ENCODE measurements at regions not wholly inside any gene's neighbourhood (a gene's known extent, or its start where the extent isn't known, plus 50 kb on each side); places are given as distances from the start of the nearest gene placed in this dataset.
"Not testable (repeated sequence)": the region's sequence is repeated elsewhere in the genome, so short reads cannot be mapped to it uniquely, and the experiment has no call there.

- in situ Hi-C loops (cut with HindIII; ENCODE audit: low pct_unique_long_range_greater_than_20kb, low sequenced_read_pairs), result no loop called here
- DNase-seq (ENCODE audit: low read depth, low spot score), result no peak
Observed at GRCh38 chr7:131927770-131928423, 371.5 kb upstream of the PODXL start.

GRCh38 chr7:131925636-131926035 is 369.2 kb upstream of the PODXL start:
- no peak for DNase-seq (ENCODE audit: low read depth, low spot score)
- in situ Hi-C loops (cut with HindIII; ENCODE audit: low pct_unique_long_range_greater_than_20kb, low sequenced_read_pairs), result no loop called here

- DNase-seq (ENCODE audit: low read depth, low spot score), result no peak
- in situ Hi-C loops (cut with HindIII; ENCODE audit: low pct_unique_long_range_greater_than_20kb, low sequenced_read_pairs), result no loop called here
Observed at GRCh38 chr7:131924857-131925256, 368.4 kb upstream of the PODXL start.

DNA sequence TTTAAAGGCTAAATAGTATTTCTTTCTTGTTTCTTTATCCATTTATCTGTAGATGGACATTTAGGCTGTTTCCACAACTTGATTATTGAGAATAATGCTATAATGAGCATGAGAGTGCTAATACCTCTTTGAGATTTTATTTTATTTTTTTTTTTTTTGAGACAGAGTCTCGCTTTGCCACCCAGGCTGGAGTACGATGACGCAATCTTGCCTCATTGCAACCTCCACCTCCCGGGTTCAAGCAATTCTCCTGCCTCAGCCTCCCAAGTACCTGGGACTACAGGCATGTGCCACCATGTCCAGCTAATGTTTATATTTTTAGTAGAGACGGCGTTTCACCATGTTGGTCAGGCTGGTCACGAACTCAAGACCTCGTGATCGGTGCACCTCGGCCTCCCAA is 366.5 kb upstream of the PODXL start:
- in situ Hi-C loops (cut with HindIII; ENCODE audit: low pct_unique_long_range_greater_than_20kb, low sequenced_read_pairs); DNase-seq (ENCODE audit: low read depth, low spot score): not testable (repeated sequence)

DNA sequence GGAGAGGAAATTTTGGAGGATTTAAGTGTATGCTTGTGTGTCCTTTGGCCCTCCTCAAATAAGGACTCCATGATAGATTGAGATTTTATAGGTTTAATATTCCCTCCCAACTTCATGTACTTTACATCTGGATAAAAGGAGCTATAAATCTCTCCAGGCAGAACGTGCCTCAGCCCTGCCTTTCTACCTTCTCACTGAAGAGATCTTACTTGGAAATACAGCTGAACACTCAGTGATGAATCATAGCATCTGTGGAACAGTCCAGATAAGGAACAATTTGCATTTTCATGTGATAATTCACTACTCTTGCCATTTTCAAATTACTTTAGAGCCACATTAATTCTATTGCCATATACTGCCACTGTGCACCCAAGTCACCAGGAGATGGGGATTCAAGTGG is 364.6 kb upstream of the PODXL start:
- in situ Hi-C loops (cut with HindIII; ENCODE audit: low pct_unique_long_range_greater_than_20kb, low sequenced_read_pairs), result no loop called here
- DNase-seq (ENCODE audit: low read depth, low spot score), result no peak

GRCh38 chr7:131919920-131920709 is 363.7 kb upstream of the PODXL start:
- in situ Hi-C loops (cut with HindIII; ENCODE audit: low pct_unique_long_range_greater_than_20kb, low sequenced_read_pairs), result no loop called here

DNA sequence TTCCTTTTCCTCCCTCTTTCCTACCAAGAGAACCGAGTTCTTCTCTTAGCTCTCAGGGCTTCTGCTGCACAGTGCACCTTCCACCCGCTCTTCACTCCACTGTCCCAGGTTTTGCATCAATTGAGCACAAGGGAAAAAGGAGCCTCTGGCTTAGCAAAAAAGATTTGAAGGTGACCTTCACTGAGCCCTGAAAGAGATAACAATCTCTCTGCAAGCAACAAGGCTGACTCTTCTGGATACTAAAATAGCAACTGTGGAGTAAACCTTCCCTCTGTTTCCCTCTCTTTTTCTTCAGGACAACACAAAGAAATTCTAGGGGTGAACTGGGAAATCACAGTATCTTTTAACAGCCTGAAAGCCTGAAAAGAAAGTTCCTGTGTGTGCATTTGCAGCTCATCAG is 354.7 kb upstream of the PODXL start:
- no peak for DNase-seq (ENCODE audit: low read depth, low spot score)
- in situ Hi-C loops (cut with HindIII; ENCODE audit: low pct_unique_long_range_greater_than_20kb, low sequenced_read_pairs), result no loop called here

More at GRCh38 chr7:131919920-131920709, 363.7 kb upstream of the PODXL start:
- DNase-seq (ENCODE audit: low read depth, low spot score), result no peak

DNA sequence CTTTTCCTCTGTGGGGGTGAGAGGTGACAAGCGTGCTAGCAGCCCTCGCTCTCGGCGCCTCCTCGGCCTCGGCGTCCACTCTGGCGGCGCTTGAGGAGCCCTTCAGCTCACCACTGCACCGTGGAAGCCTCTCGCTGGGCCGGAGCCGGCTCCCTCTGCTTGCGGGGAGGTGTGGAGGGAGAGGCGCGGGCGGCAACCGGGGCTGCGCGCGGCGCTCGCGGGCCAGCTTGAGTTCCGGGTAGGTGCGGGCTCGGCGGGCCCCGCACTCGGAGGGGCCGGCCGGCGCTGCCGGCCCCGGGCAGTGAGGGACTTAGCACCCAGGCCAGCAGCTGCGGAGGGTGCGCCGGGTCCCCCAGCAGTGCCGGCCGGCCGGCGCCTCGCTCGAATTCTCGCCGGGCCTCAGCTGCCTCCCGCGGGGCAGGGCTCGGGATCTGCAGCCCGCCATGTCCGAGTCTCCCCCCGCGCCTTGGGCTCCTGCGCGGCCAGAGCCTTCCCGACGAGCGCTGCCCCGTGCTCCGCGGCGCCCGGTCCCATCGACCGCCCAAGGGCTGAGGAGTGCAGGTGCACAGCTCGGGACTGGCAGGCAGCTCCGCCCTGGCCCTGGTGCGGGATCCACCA is 352.8 kb upstream of the PODXL start:
- in situ Hi-C loops (cut with HindIII; ENCODE audit: low pct_unique_long_range_greater_than_20kb, low sequenced_read_pairs), result no loop called here
- no peak for DNase-seq (ENCODE audit: low read depth, low spot score)

GRCh38 chr7:131908714-131909113 is 352.3 kb upstream of the PODXL start:
- in situ Hi-C loops (cut with HindIII; ENCODE audit: low pct_unique_long_range_greater_than_20kb, low sequenced_read_pairs), result no loop called here

DNA sequence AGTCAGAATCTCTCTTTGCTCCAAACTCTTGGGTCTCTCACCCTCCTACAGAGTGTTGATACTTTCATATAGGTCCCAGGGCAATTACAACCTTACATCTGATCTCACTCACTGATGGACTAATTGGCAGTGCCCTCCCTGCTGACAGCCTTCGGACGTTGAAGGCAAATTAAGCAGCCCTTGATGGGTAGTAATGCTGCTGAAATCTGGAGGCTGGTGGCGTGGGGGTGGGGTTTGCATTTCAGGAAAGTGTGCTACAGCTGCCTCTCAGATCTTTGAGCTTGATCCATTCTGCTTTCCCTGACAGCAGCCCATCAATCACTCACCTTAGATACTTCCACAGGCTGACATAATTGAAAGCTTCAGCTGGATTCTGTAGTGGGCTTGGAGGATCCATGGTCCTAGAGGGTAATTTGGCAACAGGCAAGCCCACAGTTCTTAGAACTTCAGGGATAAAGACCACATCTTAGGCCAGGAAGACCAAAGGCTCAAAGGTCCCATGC is 349.1 kb upstream of the PODXL start:
- DNase-seq (ENCODE audit: low read depth, low spot score), result no peak
- in situ Hi-C loops (cut with HindIII; ENCODE audit: low pct_unique_long_range_greater_than_20kb, low sequenced_read_pairs), result no loop called here

More at GRCh38 chr7:131908714-131909113, 352.3 kb upstream of the PODXL start:
- DNase-seq (ENCODE audit: low read depth, low spot score), result no peak

DNA sequence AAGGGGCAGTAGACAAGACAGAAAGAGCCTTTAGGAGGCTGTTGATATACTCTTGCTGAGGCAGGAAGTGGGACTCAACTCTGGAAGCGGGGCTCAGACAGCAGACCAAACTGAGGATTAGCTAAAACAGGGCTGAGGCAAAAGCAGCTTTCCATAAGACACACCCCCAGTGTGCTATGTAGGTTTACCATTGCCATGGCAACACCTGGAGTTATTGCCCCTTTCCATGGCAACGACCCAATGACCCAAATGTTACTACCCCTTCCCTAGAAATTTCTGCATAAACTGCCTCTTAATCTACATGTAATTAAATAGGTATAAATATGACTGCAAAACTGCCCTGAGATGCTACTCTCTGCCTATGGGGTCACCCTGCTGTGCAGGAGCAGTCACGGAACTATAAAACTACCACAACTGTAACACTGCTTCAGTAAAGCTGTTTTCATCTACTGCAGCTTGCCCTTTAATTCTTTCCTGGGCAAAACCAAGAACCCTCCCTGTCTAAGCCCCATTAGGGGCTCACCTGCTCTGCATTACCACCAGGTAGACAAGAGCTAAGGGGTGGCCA is 348.4 kb upstream of the PODXL start:
- DNase-seq (ENCODE audit: low read depth, low spot score), result no peak
- in situ Hi-C loops (cut with HindIII; ENCODE audit: low pct_unique_long_range_greater_than_20kb, low sequenced_read_pairs), result no loop called here

- no peak for DNase-seq (ENCODE audit: low read depth, low spot score)
- in situ Hi-C loops (cut with HindIII; ENCODE audit: low pct_unique_long_range_greater_than_20kb, low sequenced_read_pairs), result no loop called here
Observed at GRCh38 chr7:131903315-131903714, 346.9 kb upstream of the PODXL start.

GRCh38 chr7:131900785-131901287 is 344.4 kb upstream of the PODXL start:
- DNase-seq (ENCODE audit: low read depth, low spot score), result no peak
- in situ Hi-C loops (cut with HindIII; ENCODE audit: low pct_unique_long_range_greater_than_20kb, low sequenced_read_pairs), result no loop called here

DNA sequence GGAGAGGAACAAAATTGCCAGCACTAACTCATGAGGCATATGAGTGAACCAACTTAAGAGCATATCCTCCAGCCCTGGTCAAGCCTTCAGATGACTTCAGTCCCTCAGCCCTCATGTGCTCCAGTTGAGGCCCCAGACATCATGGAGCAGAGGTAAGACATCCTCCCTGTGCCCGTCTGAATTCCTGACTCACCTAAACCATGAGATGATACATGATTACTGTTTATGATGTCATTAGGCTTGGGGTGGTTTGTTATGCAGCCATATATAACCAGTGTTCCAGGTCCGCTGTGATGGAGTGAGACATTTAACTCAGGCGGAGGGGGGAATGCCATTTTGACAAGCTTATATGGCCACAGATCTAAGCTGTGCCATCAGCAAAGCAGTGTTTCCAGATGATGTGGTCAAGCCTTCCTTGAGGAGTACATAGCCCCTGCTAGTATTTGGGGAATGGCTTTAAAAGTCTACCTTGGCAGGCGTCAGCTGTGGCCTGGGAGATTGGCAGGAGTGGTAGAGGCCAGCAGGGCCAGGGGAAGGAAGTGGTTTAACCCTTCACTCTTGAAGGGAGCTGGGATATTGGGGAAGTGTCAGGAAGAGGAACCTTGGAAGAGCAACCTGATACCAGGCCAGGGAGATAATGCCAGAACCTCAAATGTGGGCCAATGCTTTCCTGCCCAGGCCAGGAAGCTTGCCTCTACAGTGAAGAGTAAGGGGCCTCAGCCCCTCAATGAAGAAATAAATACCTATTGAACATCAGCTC is 343.0 kb upstream of the PODXL start:
- DNase-seq (ENCODE audit: low read depth, low spot score), result no peak
- in situ Hi-C loops (cut with HindIII; ENCODE audit: low pct_unique_long_range_greater_than_20kb, low sequenced_read_pairs), result no loop called here

DNA sequence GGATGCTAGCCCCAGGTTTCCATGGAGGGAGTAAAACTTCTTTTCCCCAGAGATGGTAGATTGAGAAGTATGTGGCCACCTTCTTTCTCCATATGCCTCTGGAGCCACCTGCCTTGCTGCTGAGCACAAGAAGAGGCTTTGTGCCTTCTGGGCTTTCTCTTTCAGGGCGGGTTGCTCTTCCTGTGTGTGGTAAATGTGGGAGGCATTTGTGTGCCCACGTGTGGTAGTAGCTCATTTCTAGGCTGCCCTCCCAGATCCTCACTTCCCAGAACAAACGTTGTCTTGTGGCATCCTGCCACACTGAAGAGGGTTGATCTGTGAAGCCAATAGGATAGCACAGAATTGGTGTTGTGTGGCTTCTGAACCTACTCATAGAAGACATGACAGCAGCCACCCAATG is 342.0 kb upstream of the PODXL start:
- peak; percentile 39 for DNase-seq (ENCODE audit: low read depth, low spot score)
- in situ Hi-C loops (cut with HindIII; ENCODE audit: low pct_unique_long_range_greater_than_20kb, low sequenced_read_pairs), result no loop called here

- in situ Hi-C loops (cut with HindIII; ENCODE audit: low pct_unique_long_range_greater_than_20kb, low sequenced_read_pairs), result no loop called here
- no peak for DNase-seq (ENCODE audit: low read depth, low spot score)
Observed at GRCh38 chr7:131897790-131898165, 341.4 kb upstream of the PODXL start.

GRCh38 chr7:131897016-131897789 is 340.8 kb upstream of the PODXL start:
- in situ Hi-C loops (cut with HindIII; ENCODE audit: low pct_unique_long_range_greater_than_20kb, low sequenced_read_pairs), result no loop called here

More at GRCh38 chr7:131897016-131897789, 340.8 kb upstream of the PODXL start:
- no peak for DNase-seq (ENCODE audit: low read depth, low spot score)
